ENCODE measurements at regions not wholly inside any gene's neighbourhood (a gene's known extent, or its start where the extent isn't known, plus 50 kb on each side); places are given as distances from the start of the nearest gene placed in this dataset.

DNA sequence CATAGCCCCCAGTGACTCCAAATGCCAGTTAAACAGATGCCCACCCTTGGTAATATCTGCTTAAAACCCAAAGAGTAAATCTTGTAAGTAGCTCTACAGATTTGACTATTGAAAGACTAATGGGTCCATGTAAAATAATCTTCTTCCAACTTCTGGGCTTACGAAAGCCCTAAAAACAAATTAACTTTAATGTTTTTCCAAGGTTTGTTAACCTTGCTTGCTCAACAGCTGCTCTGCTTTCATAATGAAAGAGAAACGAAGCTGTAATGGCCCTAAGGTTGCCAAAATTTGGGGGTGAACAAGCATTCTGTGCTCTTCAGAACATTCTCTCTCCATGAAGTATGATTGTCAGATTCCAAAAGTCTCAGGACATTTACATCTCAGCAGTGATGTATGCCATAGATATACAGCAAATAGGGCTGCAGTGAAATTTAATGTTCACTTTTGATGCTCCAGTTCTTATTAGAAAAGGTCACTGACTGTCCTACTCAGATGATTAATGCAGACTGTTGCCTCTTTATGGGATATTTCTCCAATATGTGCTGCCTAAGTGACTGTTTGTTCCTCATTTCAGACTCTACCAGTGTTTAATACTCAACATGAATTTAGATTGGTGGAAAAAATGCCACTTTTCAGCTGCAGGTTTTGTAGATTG lies 436.3 kb upstream of the CHST9 start:
- no peaks in the 10 kb centered on the region for H3K9me3 ChIP-seq (replicated peaks; ENCODE audit: control insufficient read depth, insufficient read depth, low read length)
- 17% methylated on average over 2 of the region's 2 CpGs for WGBS (ENCODE audit: insufficient coverage, insufficient replicate concordance, low lambda C conversion rate, missing lambda C conversion rate)
- in situ Hi-C loops (cut with MboI) (no loop called here), intact Hi-C loops (cut with micrococcal nuclease; ENCODE audit: unreplicated experiment) (no loop called here)
- SMC1A ChIA-PET (ENCODE audit: uncharacterized antibody, unreplicated experiment), result no interaction called here
- no peak overlapping the region for H3K4me2 ChIP-seq (ENCODE audit: control insufficient read depth, insufficient read depth)
- RAD21 ChIA-PET (ENCODE audit: unreplicated experiment), result no interaction called here
- no peak overlapping the region for H2AFZ ChIP-seq (ENCODE audit: control insufficient read depth, low read depth, low read length)
- FAIRE-seq, result no peak
- CTCF ChIA-PET, result interaction anchor here (3.0 kb wide), 1 partner anchor 14 kb away, joined by 11 read pairs; no protein-coding TSS in a partner anchor
- no peak for ATAC-seq
- no peaks in the 10 kb centered on the region for H4K20me1 ChIP-seq (ENCODE audit: control insufficient read depth, insufficient read depth)
- H3K27ac ChIP-seq (ENCODE audit: control insufficient read depth, insufficient read depth), result no peak overlapping the region
- no peaks in the 10 kb centered on the region for H3K36me3 ChIP-seq (ENCODE audit: control insufficient read depth in 2 of 2, insufficient read depth in 2 of 2, low read length in 1 of 2)
- no peak overlapping the region for H3K9ac ChIP-seq (ENCODE audit: control insufficient read depth, insufficient read depth, low read length)
- POLR2A ChIA-PET, result no interaction called here
- DNase-seq (ENCODE audit: low read depth, low spot score), result no peak
- no peaks in the 10 kb centered on the region for H3K4me1 ChIP-seq (ENCODE audit: control insufficient read depth, insufficient read depth, low read length)
- no TSS peak for BruUV-seq (replicated peaks)
- H3K79me2 ChIP-seq (ENCODE audit: control insufficient read depth, insufficient read depth, low read length), result no peaks in the 10 kb centered on the region
- no peak overlapping the region for H3K4me3 ChIP-seq
- no peak for TF ChIP-seq BCLAF1 (IDR thresholded peaks at IDR 0.05)
- TF ChIP-seq, protein P1, sequence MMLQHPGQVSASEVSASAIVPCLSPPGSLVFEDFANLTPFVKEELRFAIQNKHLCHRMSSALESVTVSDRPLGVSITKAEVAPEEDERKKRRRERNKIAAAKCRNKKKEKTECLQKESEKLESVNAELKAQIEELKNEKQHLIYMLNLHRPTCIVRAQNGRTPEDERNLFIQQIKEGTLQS (IDR thresholded peaks at IDR 0.05; ENCODE audit: borderline replicate concordance, extremely low read depth, low read depth, low read length), result no peak
- no peak for TF ChIP-seq NRF1 (conservative IDR thresholded peaks at IDR 0.05; ENCODE audit: low read depth, low read length)
- no peak for TF ChIP-seq MAX (IDR thresholded peaks at IDR 0.05; ENCODE audit: low read depth, low read length)
- TF ChIP-seq PML (IDR thresholded peaks at IDR 0.05; ENCODE audit: low read length), result no peak
- no peak for TF ChIP-seq FOS (IDR thresholded peaks at IDR 0.05; ENCODE audit: borderline replicate concordance, extremely low read depth, insufficient read length)
- TF ChIP-seq CBFB (IDR thresholded peaks at IDR 0.05; ENCODE audit: low read depth), result no peak
- TF ChIP-seq PAX8 (IDR thresholded peaks at IDR 0.05), result no peak
- no peaks in the 10 kb centered on the region for H3K27me3 ChIP-seq (replicated peaks in 1 of 2; ENCODE audit: control insufficient read depth in 2 of 2, insufficient read depth in 2 of 2, low read length in 1 of 2)

Data from GM12878 (cell line).